GM21447 (cell line): ENCODE measurements at regions not wholly inside any gene's neighbourhood (a gene's known extent, or its start where the extent isn't known, plus 50 kb on each side); places are given as distances from the start of the nearest gene placed in this dataset.

Experiments
- ATAC-seq: cut with Tn5 transposase; IDR thresholded peaks from one replicate; pipeline ENCODE4 v1.9.1; 2021; ENCODE audit not compliant: unreplicated experiment

DNA sequence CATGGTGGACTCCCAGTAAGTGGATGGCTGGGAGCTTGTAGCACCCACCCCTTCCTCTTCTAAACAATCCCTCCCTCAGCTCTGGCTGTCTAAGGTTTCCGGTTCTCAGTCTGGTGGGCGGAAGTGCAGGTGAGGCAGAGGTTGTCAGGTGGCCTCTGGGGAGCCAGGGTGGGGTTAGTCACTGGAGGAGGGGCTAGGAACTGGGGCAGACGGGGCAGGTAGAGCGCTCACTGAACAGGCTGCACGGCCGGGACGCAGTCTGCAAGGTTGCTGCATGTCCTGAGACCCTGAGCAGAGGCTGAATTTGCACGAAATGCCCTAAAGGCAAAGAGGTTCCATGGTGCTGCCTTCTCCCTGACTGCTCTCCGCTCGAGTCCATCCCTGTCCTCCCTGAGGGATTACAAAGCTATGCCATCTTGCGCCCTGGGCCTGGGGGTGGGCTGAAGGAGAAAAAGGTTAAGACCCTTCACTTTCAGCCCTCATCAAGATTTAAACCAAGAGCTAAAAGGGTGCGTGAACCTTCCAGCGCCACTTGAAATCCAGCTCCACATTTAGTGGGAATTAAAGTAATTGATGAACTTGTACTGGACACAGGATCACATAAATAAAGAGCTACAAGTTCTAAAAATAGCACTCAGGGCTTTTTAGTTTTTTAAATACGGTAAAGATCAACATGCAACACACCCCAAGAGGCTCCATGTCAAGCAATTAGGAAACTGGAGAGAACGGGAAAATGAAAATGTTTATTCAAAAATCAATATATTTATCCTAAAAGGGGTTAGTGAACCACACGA is 62.3 kb upstream of the CTBP2 start:
- no peak for ATAC-seq

DNA sequence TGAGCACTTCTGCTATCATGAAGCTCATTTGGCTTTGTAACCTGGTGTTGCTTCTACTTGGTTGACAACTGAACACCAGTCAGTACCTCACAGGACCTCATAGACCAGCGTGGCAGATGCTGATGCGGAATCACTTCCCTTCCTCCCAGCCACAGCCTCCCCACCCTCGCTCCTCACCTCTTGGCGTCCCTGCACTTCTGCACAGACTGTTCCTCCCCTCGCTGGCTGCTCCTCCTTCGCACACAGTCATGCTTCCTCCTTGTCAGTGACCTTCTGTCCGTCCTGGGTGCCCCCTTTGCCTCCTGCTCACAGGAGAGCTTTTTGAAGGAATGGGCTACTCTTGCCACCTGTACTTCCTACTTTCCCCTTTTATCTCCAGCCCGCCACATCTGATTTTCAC is 61.4 kb upstream of the CTBP2 start:
- no peak for ATAC-seq

DNA sequence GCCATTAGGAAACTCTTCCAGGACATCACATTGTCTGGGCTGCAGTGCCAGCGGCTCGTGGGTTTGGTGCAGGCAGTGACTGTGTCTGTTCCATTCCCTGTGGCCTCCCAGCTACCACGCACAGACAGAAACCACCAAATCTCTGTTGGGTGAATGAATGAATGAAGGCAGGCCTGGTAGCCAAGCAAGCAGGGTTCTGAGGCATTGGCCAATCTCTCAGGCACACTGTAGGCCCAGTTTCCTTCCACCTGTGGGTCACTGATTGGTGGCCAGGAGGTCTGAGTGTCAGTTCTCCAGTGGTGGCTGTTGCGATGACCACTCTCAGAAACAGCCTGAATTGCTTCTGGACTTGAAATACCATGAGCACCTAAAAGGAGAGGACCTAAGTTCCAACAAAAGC is 59.4 kb upstream of the CTBP2 start:
- ATAC-seq, result no peak

DNA sequence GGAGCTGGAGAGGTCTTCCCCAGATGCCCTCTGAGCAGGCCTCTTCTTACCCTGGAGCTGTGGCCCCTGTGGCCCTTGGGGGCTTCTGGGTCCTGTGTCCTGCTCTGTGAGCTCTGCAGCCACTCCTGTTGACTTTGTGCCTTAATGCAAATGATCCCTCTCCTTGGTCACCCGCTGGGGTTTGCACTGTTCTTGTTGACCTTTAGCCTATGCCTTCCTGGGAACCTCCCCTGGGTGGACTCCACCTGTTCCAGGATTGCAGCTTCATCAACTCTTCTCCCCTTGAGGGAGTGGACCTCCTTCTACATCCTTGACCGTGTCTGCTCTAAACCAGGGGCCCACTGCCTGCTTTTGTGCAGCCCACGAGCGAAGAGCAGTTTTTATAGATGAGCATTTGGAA is 58.6 kb upstream of the CTBP2 start:
- ATAC-seq, result no peak

DNA sequence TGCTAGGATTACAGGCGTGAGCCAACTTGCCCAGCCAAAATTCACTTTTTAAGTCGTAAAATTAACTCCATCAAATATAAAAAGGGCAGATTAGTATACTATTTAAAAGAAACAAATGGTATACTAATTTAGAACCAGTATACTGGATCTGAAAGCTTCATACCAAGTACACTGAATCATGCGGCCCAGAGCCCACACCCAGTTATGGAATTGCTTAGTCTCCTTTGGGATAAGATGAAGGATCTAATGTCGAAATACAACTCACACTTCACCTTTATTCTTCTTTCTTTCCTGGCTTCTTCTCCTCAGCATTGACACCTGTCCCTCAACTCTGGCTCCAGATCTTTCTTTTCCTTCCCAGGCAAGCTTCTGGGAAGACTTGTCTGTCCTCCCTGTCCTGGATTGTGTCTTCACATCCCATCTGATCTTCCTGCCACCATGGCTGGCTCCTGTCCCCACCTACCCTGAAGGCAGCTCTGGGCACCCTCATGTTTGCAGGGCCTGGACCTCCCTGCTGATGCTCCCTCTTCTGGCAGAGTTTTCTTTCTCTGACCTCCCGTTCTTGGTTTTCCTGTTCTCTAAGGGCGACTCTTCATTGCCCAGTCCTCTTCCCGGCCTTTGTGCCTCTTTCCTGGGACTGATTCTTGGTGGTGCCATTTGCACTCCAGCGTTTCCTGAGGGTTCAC is 57.8 kb upstream of the CTBP2 start:
- no peak for ATAC-seq

DNA sequence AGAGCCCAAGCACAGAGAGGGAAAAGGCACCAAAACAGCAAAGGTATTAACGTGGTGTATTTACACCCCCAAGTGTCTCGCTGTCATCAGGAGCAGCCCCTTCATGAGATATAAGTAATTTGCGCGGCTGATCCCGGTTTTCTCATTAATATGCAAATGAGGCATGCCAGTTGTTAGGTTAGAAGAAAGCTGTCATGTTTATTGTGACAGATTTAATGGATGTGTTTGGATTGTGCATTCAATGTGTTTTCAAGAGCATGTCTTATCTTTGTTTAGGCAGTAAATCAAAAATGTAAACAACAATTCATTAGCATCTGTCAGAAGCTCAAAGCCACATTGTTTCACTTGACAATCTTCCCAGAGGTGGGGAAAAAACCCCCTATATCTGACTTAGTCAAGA is 56.5 kb upstream of the CTBP2 start:
- ATAC-seq, result no peak

DNA sequence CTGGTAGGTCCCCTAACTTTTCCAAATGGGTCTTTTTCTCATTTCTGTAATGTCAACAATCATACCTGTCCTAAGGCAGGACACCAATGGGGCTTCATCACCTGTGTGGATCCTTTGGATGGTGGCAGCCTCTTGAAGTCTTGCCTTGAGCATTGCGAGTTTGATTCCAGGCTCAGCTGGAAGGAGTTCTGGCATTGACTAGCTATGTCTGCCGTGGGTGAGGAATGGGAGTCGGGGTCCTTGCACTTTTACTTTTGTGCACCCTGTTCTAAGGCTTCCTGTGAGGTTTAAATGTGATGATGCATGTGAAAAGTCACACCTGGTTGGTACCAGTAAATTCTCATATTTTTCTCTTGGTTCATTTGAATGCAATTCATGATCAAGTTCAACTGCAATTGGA is 55.9 kb upstream of the CTBP2 start:
- ATAC-seq, result no peak

DNA sequence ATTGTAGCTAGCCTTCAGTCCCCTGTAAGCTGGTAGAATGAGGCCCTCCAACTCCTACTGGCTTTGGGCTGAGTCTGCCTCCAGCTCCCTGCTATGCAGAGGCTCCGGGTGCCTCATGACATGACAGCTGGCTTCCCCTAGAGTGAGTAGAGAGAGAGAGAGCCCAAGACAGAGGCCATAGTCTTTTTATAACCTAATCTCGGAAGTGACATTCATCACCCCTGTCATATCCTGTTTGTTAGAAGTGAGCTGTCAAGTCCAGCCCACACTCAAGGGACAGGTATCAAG is 53.9 kb upstream of the CTBP2 start:
- no peak for ATAC-seq

DNA sequence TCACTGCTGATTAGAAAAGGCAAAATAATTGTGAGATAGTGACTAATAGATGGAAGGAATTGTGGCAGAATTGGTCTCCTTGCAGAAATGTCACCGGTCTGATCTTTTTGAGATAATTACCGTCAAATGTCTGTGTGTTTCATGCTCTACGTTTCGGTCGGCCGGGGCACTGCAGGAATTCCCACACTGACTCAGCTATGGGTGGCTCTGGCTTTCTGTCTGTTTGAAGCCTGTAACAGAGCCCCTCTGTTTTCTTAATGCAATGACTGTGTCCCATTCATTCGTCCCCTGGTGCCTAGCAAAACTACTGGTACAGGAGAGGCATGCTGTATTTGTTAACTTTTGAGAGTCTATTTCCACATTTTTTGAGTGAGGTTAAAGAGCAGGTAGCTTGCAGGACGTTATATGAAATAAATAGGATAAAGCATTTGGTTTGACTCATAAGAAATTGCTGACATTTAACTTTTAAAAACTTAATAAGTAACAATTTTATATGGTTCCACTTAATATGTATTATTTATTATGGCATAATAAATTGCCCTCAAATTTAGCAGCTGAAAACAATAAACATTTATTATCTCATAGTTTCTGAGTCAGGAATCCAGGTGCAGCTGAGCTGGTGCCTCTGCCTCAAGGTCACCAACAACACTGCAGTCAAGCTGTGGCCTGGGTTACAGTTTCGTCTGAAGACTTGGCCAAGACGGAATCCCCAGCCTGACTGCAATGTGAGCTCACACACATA is 53.3 kb upstream of the CTBP2 start:
- no peak for ATAC-seq

DNA sequence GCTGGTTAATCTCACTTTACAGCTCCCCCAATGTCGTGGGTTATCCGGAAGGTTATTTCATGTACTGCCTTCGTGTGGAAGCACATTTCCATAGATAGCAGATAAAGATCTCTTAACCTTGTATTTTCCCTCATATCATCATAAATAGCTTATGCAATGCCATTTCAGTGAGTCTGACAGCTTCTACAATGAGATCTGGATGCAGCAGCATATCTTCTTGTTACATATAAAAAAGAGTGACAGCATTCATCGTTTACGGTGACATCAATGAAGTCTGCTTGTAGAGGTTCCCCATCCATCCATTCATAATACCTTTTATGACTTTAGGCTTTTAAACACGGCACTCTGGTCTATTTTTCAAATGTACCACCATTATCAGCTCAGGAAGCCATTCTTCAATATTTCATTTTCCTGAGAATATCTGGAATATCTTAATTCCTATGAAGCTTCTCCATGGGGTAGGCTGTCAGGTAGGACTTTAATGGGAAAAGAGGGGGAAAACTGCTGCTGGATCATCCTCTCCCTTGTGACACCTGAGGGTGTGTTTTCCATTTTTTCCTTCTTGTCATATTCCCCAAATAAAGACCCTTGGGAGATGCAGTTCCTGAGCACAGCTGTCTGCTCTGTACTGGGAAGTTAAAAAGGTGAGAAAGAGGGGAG is 51.9 kb upstream of the CTBP2 start:
- ATAC-seq, result no peak
